NCI-H748 treated with DMSO at 0.1 percent for 48 hours (cell line): ENCODE measurements at regions not wholly inside any gene's neighbourhood (a gene's known extent, or its start where the extent isn't known, plus 50 kb on each side); places are given as distances from the start of the nearest gene placed in this dataset.
"Not testable (repeated sequence)": the region's sequence is repeated elsewhere in the genome, so short reads cannot be mapped to it uniquely, and the experiment has no call there.

Experiments used
- DNase-seq: peaks from one replicate; lab custom pipeline; 2025; lab: John Stamatoyannopoulos, UW

- DNase-seq, result peak; percentile 23
Observed at GRCh38 chr7:136530831-136531230, 337.6 kb upstream of the CHRM2 start.

GRCh38 chr7:136528329-136528728 is 340.1 kb upstream of the CHRM2 start:
- no peak for DNase-seq

- DNase-seq, result no peak
Observed at GRCh38 chr7:136527554-136527953, 340.9 kb upstream of the CHRM2 start.

- no peak for DNase-seq
Observed at GRCh38 chr7:136526408-136527105, 341.9 kb upstream of the CHRM2 start.

- DNase-seq, result no peak
Observed at GRCh38 chr7:136523571-136523970, 344.9 kb upstream of the CHRM2 start.

GRCh38 chr7:136517971-136518370 is 350.5 kb upstream of the CHRM2 start:
- DNase-seq, result no peak

GRCh38 chr7:136514776-136515175 is 353.7 kb upstream of the CHRM2 start:
- no peak for DNase-seq

- no peak for DNase-seq
Observed at GRCh38 chr7:136513744-136514143, 354.7 kb upstream of the CHRM2 start.

GRCh38 chr7:136509466-136509865 is 359.0 kb upstream of the CHRM2 start:
- no peak for DNase-seq

GRCh38 chr7:136502162-136502561 is 366.3 kb upstream of the CHRM2 start:
- no peak for DNase-seq

- no peak for DNase-seq
Observed at GRCh38 chr7:136501151-136501550, 367.3 kb upstream of the CHRM2 start.

- DNase-seq, result no peak
Observed at GRCh38 chr7:136496551-136496950, 371.9 kb upstream of the CHRM2 start.

GRCh38 chr7:136495081-136495480 is 373.4 kb upstream of the CHRM2 start:
- DNase-seq, result no peak

GRCh38 chr7:136492366-136492765 is 376.1 kb upstream of the CHRM2 start:
- DNase-seq, result no peak

- DNase-seq, result no peak
Observed at GRCh38 chr7:136489808-136490207, 378.6 kb upstream of the CHRM2 start.

- no peak for DNase-seq
Observed at GRCh38 chr7:136480901-136481300, 387.6 kb upstream of the CHRM2 start.

- DNase-seq, result no peak
Observed at GRCh38 chr7:136479922-136480321, 388.5 kb upstream of the CHRM2 start.

GRCh38 chr7:136470179-136470578 is 398.3 kb upstream of the CHRM2 start:
- DNase-seq, result no peak

- no peak for DNase-seq
Observed at GRCh38 chr7:136452949-136453348, 415.5 kb upstream of the CHRM2 start.

- no peak for DNase-seq
Observed at GRCh38 chr7:136446751-136447150, 421.7 kb upstream of the CHRM2 start.

- DNase-seq, result no peak
Observed at GRCh38 chr7:136441835-136442234, 426.6 kb upstream of the CHRM2 start.

GRCh38 chr7:136431736-136432135 is 436.7 kb upstream of the CHRM2 start:
- not testable (repeated sequence) for DNase-seq

- no peak for DNase-seq
Observed at GRCh38 chr7:136424058-136424457, 444.4 kb upstream of the CHRM2 start.

GRCh38 chr7:136419740-136420139 is 442.6 kb upstream of the MTPN start:
- DNase-seq, result not testable (repeated sequence)
